HL-60/S4 (cell line): ENCODE measurements at regions not wholly inside any gene's neighbourhood (a gene's known extent, or its start where the extent isn't known, plus 50 kb on each side); places are given as distances from the start of the nearest gene placed in this dataset.
"Not testable (repeated sequence)": the region's sequence is repeated elsewhere in the genome, so short reads cannot be mapped to it uniquely, and the experiment has no call there.

Source experiments
- in situ Hi-C: fragments of 300-500 bp; cut with MboI; formaldehyde crosslinking; loops from 2 replicates; pipeline ENCODE4 v1.14.3; 2022; ENCODE audit warnings: low sequenced_read_pairs

DNA sequence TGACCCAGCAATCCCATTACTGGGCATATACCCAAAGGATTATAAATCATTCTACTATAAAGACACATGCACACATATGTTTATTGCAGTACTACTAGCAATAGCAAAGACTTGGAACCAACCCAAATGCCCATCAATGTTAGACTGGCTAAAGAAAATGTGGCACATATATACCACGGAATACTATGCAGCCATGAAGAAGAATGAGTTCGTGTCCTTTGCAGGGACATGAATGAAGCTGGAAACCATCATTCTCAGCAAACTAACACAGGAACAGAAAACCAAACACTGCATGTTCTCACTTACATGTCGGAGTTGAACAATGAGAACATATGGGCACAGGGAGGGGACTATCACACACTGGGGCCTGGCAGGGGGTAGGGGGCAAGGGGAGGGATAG, 183.0 kb downstream of the HACE1 start:
- in situ Hi-C loops: not testable (repeated sequence)

DNA sequence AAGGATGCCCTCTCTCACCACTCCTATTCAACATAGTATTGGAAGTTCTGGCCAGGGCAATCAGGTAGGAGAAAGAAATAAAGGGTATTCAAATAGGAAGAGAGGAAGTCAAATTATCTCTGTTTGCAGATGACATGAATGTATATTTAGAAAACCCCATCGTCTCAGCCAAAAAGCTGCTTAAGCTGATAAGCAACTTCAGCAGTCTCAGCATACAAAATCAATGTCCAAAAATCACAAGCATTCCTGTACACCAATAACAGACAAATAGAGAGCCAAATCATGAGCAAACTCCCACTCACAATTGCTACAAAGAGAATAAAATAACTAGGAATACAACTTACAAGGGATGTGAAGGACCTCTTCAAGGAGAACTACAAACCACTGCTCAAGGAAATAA, 184.6 kb downstream of the HACE1 start:
- in situ Hi-C loops: not testable (repeated sequence)

GRCh38 chr6:104673078-104673477, 186.6 kb downstream of the HACE1 start:
- in situ Hi-C loops: not testable (repeated sequence)

GRCh38 chr6:104671591-104671891, 188.2 kb downstream of the HACE1 start:
- in situ Hi-C loops: not testable (repeated sequence)

- in situ Hi-C loops: not testable (repeated sequence)
Observed at GRCh38 chr6:104670834-104671590, 188.7 kb downstream of the HACE1 start.

DNA sequence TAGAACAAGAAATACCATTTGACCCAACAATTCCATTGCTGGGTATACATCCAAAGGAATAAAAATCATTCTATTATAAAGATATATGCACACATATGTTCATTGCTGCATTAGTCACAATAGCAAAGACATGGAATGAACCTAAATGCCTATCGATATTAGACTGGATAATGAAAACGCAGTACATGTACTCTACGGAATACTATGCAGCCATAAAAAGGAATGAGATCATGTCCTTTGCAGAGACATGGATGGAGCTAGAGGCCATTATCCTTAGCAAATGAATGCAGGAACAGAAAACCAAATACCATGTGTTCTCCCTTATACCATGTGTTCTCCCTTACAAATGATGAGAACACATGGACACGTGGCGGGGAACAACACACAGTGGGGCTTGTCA, 190.2 kb downstream of the HACE1 start:
- in situ Hi-C loops: no loop called here

GRCh38 chr6:104656235-104656634, 203.5 kb downstream of the HACE1 start:
- in situ Hi-C loops: no loop called here

DNA sequence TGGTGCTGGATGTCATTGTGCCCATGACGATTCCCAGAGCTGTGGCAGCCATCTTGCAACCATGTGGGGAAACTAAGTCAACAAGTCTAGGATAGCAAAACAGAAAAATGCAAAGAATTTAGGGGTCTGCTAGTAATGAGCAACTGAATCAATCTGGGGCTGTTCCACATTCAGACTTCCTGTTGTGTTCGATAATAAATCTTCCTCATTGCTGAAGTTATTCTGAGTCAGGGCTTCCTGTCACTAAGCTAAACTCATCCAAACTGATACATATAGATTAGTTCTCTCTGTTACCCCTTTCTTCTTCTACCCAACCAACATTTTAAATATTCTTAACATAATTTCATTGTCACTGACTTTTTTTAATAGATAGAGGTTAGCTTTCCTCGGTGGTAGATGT, 205.9 kb downstream of the HACE1 start:
- in situ Hi-C loops: no loop called here

DNA sequence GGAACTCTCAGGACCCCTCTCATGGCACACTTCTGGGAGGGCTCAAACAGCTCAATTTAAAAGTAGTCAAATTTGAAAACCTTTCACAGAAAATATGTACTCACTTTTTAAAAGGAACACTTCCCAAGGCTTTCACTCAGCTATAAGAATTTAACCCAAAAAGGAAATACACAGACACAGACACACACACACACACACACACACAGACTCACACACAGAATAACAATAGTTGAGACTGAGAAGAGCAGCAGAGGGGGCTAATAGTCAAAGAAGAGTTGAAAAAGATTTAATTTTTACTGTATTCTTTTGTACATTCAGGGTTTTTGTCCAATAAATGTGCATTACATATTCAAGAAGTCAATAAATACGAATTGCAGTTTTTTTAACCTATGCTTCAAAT, 211.4 kb downstream of the HACE1 start:
- in situ Hi-C loops: no loop called here

GRCh38 chr6:104644848-104645247, 214.9 kb downstream of the HACE1 start:
- in situ Hi-C loops: no loop called here

DNA sequence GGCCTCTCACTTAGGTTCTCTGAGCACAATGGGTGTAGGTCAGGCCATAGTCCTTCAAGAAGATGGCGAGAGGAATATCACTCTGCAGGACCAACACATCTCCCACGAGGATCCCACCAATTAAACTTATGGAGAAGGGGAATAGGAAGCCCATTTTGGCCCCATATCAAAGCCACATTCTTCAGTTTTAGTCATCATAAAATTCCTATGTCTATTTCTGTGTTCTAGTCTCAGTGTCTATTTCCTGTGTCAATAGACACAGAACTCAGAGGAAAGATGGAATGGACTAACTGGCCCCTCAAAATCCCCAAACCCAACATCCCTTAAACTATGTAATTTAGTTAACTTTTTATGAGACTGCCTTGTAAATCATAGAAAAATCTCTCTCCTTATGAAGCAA, 216.8 kb downstream of the HACE1 start:
- in situ Hi-C loops: no loop called here

DNA sequence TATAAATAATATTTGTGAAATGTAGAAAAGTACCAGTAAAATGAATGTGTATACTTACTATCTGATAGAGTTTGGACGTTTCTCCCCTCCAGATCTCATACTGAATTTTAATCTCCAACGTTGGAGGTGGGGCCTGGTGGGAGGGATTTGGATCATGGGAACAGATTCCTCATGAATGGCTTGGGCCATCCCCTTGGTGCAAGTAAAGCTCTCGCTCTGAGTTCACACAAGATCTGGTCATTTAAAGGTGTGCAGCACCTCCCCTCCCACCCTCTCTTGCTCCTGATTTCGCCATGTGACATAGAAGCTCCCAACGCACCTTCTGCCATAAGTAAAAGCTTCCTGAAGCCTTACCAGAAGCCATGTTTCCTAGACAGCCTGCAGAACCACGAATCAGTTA, 219.0 kb downstream of the HACE1 start:
- in situ Hi-C loops: no loop called here

- in situ Hi-C loops: no loop called here
Observed at GRCh38 chr6:104640150-104640700, 219.5 kb downstream of the HACE1 start.

- in situ Hi-C loops: no loop called here
Observed at GRCh38 chr6:104639668-104640067, 220.1 kb downstream of the HACE1 start.

DNA sequence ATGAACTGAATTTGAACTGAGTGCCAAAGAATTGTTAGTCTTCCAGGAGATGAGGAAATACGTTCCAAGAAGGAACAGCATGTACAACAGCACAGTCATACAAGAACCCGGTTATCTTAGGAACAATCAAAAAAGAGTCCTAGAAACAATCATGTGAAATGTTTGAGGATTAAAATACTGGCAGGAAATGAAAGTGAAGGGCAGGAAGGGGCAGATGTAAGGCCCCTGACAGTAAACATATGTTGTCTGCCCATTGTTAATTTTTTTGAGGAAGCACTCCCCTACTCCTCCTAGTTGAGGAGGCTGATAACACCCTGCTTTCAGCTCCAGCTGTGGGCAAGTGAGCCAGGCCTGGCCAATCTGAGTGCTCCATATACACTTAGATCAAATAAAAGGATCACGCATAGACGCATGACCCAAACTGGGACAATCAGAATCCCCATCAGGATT, 220.9 kb downstream of the HACE1 start:
- in situ Hi-C loops: no loop called here

- in situ Hi-C loops: no loop called here
Observed at GRCh38 chr6:104633125-104633524, 226.6 kb downstream of the HACE1 start.

- in situ Hi-C loops: no loop called here
Observed at GRCh38 chr6:104632588-104632987, 227.1 kb downstream of the HACE1 start.

- in situ Hi-C loops: no loop called here
Observed at GRCh38 chr6:104630955-104631354, 228.8 kb downstream of the HACE1 start.

DNA sequence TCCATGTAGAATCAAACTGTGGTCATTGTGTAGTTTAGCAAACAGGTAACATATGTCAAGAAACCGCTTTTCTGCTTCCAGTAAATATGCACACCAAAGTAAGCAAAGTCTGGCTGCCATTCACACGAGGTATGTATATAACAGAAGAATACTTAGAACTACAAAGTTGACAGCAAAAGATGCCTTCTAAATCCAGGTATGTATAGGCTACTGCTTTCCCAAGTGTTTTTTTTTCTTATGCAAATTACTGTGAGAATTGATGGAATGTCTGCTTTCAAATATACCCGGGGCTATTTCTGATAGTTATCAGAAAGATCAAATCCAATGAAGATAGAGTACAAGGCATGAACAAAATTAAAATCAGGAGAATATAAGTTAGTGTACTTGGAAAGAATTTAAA, 229.2 kb downstream of the HACE1 start:
- in situ Hi-C loops: no loop called here

- in situ Hi-C loops: no loop called here
Observed at GRCh38 chr6:104629826-104630225, 229.9 kb downstream of the HACE1 start.

- in situ Hi-C loops: no loop called here
Observed at GRCh38 chr6:104625536-104625935, 234.2 kb downstream of the HACE1 start.

DNA sequence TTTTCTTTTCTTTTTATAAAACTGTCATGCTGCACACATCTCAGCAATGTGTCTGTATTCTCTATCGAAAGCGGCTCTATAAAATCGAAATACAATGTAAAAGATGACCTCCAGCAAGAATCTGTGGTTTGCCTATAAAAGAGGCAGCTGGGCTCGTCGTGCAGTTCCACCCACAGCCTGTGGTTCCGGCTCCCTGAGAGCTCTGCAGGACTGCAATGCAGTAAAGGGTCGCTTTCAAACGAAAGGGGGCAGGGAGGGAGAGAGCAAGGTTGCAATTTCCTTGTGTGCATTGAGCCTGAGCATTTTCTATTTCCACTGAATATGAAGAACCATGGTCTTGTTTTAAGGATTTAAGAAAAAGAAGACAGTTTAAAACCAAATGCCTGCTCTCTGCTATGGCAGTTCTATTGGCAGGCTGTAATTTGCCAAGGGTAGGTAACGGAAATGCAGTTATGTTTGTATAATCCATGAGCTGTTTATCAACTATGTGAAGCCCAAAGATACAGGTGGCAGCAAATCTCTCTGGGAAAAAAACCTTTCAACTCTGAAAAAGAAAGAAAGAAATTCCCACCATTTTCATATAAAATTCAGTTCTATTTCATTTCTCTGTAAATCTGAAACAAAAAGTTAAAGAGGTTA, 236.5 kb downstream of the HACE1 start:
- in situ Hi-C loops: no loop called here
